ENCODE measurements at regions not wholly inside any gene's neighbourhood (a gene's known extent, or its start where the extent isn't known, plus 50 kb on each side); places are given as distances from the start of the nearest gene placed in this dataset.

GRCh38 chr4:26106776-26107175 lies 192.8 kb downstream of the SMIM20 start:
- DNase-seq: no peak

- DNase-seq: no peak
These were observed 194.0 kb downstream of the SMIM20 start for GRCh38 chr4:26108054-26108453.

- DNase-seq: no peak
These were observed 196.5 kb downstream of the SMIM20 start for GRCh38 chr4:26110493-26110892.

GRCh38 chr4:26113339-26113940 lies 199.4 kb downstream of the SMIM20 start:
- no peak for DNase-seq

- DNase-seq: no peak
These were observed 202.0 kb downstream of the SMIM20 start for GRCh38 chr4:26116057-26116456.

GRCh38 chr4:26120098-26120825 lies 200.6 kb upstream of the RBPJ start:
- no peak for DNase-seq

- DNase-seq: no peak
These were observed 198.1 kb upstream of the RBPJ start for GRCh38 chr4:26122690-26123089.

GRCh38 chr4:26124753-26125321 lies 196.0 kb upstream of the RBPJ start:
- DNase-seq: no peak

- no peak for DNase-seq
These were observed 194.6 kb upstream of the RBPJ start for GRCh38 chr4:26126143-26126718.

- no peak for DNase-seq
These were observed 193.8 kb upstream of the RBPJ start for GRCh38 chr4:26126994-26127393.

- no peak for DNase-seq
These were observed 192.9 kb upstream of the RBPJ start for GRCh38 chr4:26127851-26128337.

- peak; percentile 80 for DNase-seq
These were observed 190.6 kb upstream of the RBPJ start for GRCh38 chr4:26130173-26130572.

- no peak for DNase-seq
These were observed 189.9 kb upstream of the RBPJ start for GRCh38 chr4:26130841-26131432.

GRCh38 chr4:26131711-26132110 lies 189.1 kb upstream of the RBPJ start:
- DNase-seq: peak; percentile 53

GRCh38 chr4:26132858-26133257 lies 188.0 kb upstream of the RBPJ start:
- no peak for DNase-seq

- DNase-seq: peak; percentile 56
These were observed 187.0 kb upstream of the RBPJ start for GRCh38 chr4:26133840-26134239.

- no peak for DNase-seq
These were observed 185.5 kb upstream of the RBPJ start for GRCh38 chr4:26135331-26135730.

- no peak for DNase-seq
These were observed 184.2 kb upstream of the RBPJ start for GRCh38 chr4:26136615-26137014.

GRCh38 chr4:26137288-26137687 lies 183.5 kb upstream of the RBPJ start:
- no peak for DNase-seq

GRCh38 chr4:26139310-26139924 lies 181.4 kb upstream of the RBPJ start:
- no peak for DNase-seq

- no peak for DNase-seq
These were observed 180.5 kb upstream of the RBPJ start for GRCh38 chr4:26140150-26140898.

GRCh38 chr4:26141051-26141721 lies 179.6 kb upstream of the RBPJ start:
- no peak for DNase-seq

Measured in activated CD4-positive, alpha-beta T cell treated with anti-CD3 and anti-CD28 coated beads, Interleukin-2, amount 50 U/mL, for 16 hours (primary cell).